ENCODE measurements at regions not wholly inside any gene's neighbourhood (a gene's known extent, or its start where the extent isn't known, plus 50 kb on each side); places are given as distances from the start of the nearest gene placed in this dataset.
"Not testable (repeated sequence)": the region's sequence is repeated elsewhere in the genome, so short reads cannot be mapped to it uniquely, and the experiment has no call there.

DNA sequence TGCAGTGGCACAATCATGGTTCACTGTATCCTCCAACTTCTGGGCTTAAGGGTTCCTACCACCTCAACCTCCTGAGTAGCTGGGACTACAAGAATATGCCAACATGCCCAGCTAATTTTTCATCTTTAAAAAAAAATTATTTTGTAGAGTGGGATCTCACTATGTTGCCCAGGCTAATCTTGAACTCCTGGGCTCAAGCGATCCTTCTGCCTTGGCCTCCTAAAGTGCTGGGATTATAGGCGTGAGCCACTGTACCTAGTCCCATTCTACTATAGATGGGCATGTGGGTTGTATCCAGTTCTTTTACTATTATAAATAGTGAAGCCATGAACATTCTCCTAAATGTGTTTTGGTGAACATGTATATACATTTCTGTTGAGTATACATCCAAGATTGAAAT is 57.9 kb upstream of the PAXBP1 start:
- Mint-ChIP-seq H3K4me3 (no peak overlapping the region), H3K36me3 (no peaks in the 10 kb centered on the region), H3K4me1 (no peaks in the 10 kb centered on the region), H3K27me3 (ENCODE audit: low read depth in 2 of 2) (peaks cover 19 to 21% of the 10 kb centered on the region in 2 donors), H3K9me3 (no peaks in the 10 kb centered on the region), H3K27ac (no peak overlapping the region)
- no peak overlapping the region for H3K27ac ChIP-seq (ENCODE audit: low read length)
- WGBS (ENCODE audit: insufficient coverage), result 100% methylated on average over 2 of the region's 2 CpGs
- no peaks in the 10 kb centered on the region for H3K27me3 ChIP-seq (ENCODE audit: control insufficient read depth, insufficient read depth, low read length)
- no peaks in the 10 kb centered on the region for H3K4me1 ChIP-seq (ENCODE audit: control insufficient read depth, insufficient read depth, low read length)
- no peak overlapping the region for H3K4me3 ChIP-seq (ENCODE audit: low read length)
- H3K9me3 ChIP-seq (ENCODE audit: control insufficient read depth, insufficient read depth, low read length), result no peaks in the 10 kb centered on the region
- TF ChIP-seq, protein P1, sequence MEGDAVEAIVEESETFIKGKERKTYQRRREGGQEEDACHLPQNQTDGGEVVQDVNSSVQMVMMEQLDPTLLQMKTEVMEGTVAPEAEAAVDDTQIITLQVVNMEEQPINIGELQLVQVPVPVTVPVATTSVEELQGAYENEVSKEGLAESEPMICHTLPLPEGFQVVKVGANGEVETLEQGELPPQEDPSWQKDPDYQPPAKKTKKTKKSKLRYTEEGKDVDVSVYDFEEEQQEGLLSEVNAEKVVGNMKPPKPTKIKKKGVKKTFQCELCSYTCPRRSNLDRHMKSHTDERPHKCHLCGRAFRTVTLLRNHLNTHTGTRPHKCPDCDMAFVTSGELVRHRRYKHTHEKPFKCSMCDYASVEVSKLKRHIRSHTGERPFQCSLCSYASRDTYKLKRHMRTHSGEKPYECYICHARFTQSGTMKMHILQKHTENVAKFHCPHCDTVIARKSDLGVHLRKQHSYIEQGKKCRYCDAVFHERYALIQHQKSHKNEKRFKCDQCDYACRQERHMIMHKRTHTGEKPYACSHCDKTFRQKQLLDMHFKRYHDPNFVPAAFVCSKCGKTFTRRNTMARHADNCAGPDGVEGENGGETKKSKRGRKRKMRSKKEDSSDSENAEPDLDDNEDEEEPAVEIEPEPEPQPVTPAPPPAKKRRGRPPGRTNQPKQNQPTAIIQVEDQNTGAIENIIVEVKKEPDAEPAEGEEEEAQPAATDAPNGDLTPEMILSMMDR (IDR thresholded peaks at IDR 0.05), result no peak
- intact Hi-C loops (cut with micrococcal nuclease), result no loop called here
- no peaks in the 10 kb centered on the region for H3K36me3 ChIP-seq (ENCODE audit: control insufficient read depth, insufficient read depth, low read length)
- DNase-seq, result no peak
- no peak for ATAC-seq

DNA sequence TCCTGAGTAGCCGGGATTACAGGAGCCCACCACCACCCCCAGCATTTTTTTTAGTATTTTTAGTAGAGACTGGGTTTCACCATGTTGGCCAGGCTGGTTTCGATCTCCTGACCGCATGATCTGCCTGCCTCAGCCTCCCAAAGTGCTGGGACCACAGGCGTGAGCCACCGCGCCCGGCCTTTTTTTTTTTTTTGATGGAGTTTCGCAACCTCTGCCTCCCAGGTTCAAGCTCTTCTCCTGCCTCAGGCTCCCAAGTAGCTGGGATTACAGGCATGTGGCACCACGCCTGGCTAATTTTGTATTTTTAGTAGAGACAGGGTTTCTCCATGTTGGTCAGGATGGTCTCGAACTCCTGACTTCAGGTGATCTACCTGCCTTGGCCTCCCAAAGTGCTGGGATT is 60.2 kb upstream of the PAXBP1 start:
- H3K27ac ChIP-seq (ENCODE audit: low read length); H3K4me3 ChIP-seq (ENCODE audit: low read length); DNase-seq; ATAC-seq; H3K4me1 Mint-ChIP-seq; H3K9me3 ChIP-seq (ENCODE audit: control insufficient read depth, insufficient read depth, low read length); H3K27me3 ChIP-seq (ENCODE audit: control insufficient read depth, insufficient read depth, low read length); H3K36me3 Mint-ChIP-seq; H3K36me3 ChIP-seq (ENCODE audit: control insufficient read depth, insufficient read depth, low read length); H3K4me1 ChIP-seq (ENCODE audit: control insufficient read depth, insufficient read depth, low read length); H3K27ac Mint-ChIP-seq; H3K9me3 Mint-ChIP-seq; H3K4me3 Mint-ChIP-seq: not testable (repeated sequence)
- 97% methylated on average over 10 of the region's 10 CpGs for WGBS (ENCODE audit: insufficient coverage)
- intact Hi-C loops (cut with micrococcal nuclease), result loop anchor here (2.0 to 5.0 kb wide), 2 partner anchors 295 to 366 kb away; no protein-coding TSS in a partner anchor
- H3K27me3 Mint-ChIP-seq (ENCODE audit: low read depth in 2 of 2), result peaks cover 12 to 15% of the 10 kb centered on the region in 2 donors

DNA sequence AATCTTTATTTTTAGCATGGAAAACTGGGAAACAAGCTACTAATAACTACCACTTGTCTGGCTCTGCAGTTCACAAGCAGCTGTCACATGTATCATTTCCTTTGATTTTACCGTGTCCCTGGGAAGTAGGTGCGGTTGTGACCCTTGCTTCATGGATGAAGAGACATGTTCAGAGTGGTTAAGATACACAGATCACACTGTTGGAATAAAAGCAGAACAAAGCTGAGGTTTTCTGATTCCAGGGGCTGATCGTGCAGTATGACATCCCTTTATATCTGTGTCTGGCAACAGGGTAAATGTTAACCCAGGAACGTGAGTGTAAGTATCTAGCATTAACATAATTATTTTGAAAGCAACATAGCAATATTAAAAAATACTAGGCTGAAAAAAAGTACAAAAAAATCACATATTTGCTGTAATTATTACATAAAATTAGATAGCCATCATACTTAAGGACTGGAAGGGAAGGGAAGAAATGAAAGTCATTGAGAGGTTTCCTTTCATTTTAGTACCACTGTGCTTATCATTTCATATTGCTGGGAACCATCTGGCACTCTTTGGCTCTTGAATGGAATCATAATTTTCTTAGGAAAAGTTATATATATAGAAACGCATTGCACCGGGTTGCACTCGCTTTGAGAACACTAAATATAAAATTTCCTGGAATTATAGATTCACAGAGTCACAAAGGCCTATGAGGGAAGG is 62.8 kb upstream of the PAXBP1 start:
- H3K4me1 ChIP-seq (ENCODE audit: control insufficient read depth, insufficient read depth, low read length), result no peaks in the 10 kb centered on the region
- no peaks in the 10 kb centered on the region for H3K4me1 Mint-ChIP-seq
- no peak overlapping the region for H3K27ac ChIP-seq (ENCODE audit: low read length)
- DNase-seq (no peak), ATAC-seq (no peak)
- peaks cover 4% of the 10 kb centered on the region for H3K9me3 ChIP-seq (ENCODE audit: control insufficient read depth, insufficient read depth, low read length)
- no peak overlapping the region for H3K27ac Mint-ChIP-seq
- peaks cover 2% of the 10 kb centered on the region for H3K27me3 ChIP-seq (ENCODE audit: control insufficient read depth, insufficient read depth, low read length)
- 87% methylated on average over 5 of the region's 7 CpGs for WGBS (ENCODE audit: insufficient coverage)
- H3K4me3 Mint-ChIP-seq, result no peak overlapping the region
- no peaks in the 10 kb centered on the region for H3K36me3 Mint-ChIP-seq
- TF ChIP-seq, protein P1 (IDR thresholded peaks at IDR 0.05), result no peak
- peaks cover 7 to 9% of the 10 kb centered on the region in 2 donors for H3K27me3 Mint-ChIP-seq (ENCODE audit: low read depth in 2 of 2)
- H3K4me3 ChIP-seq (ENCODE audit: low read length), result no peak overlapping the region
- no peaks in the 10 kb centered on the region for H3K9me3 Mint-ChIP-seq
- intact Hi-C loops (cut with micrococcal nuclease), result loop anchor here (5.0 kb wide), 1 partner anchor 363 kb away; no protein-coding TSS in a partner anchor
- H3K36me3 ChIP-seq (ENCODE audit: control insufficient read depth, insufficient read depth, low read length), result no peaks in the 10 kb centered on the region

- no peaks in the 10 kb centered on the region for H3K9me3 Mint-ChIP-seq
- TF ChIP-seq, protein P1 (IDR thresholded peaks at IDR 0.05), result no peak
- intact Hi-C loops (cut with micrococcal nuclease), result loop anchor here (5.0 kb wide), 1 partner anchor 362 kb away; no protein-coding TSS in a partner anchor
- no peak for DNase-seq
- no peaks in the 10 kb centered on the region for H3K36me3 Mint-ChIP-seq
- ATAC-seq, result no peak
- no peaks in the 10 kb centered on the region for H3K36me3 ChIP-seq (ENCODE audit: control insufficient read depth, insufficient read depth, low read length)
- H3K4me3 Mint-ChIP-seq, result no peak overlapping the region
- H3K4me1 ChIP-seq (ENCODE audit: control insufficient read depth, insufficient read depth, low read length), result no peaks in the 10 kb centered on the region
- no peaks in the 10 kb centered on the region for H3K4me1 Mint-ChIP-seq
- WGBS (ENCODE audit: insufficient coverage), result 90% methylated on average over 5 of the region's 5 CpGs
- peaks cover 2% of the 10 kb centered on the region for H3K27me3 ChIP-seq (ENCODE audit: control insufficient read depth, insufficient read depth, low read length)
- no peak overlapping the region for H3K27ac Mint-ChIP-seq
- H3K9me3 ChIP-seq (ENCODE audit: control insufficient read depth, insufficient read depth, low read length), result peaks cover 4% of the 10 kb centered on the region
- H3K27me3 Mint-ChIP-seq (ENCODE audit: low read depth in 2 of 2), result peaks cover 12% of the 10 kb centered on the region in 2 donors
- no peak overlapping the region for H3K27ac ChIP-seq (ENCODE audit: low read length)
- H3K4me3 ChIP-seq (ENCODE audit: low read length), result no peak overlapping the region
Measured at GRCh38 chr21:32834916-32835235, 63.3 kb upstream of the PAXBP1 start.
